HEK293 (cell line): ENCODE measurements at regions not wholly inside any gene's neighbourhood (a gene's known extent, or its start where the extent isn't known, plus 50 kb on each side); places are given as distances from the start of the nearest gene placed in this dataset.

Experiments used
- CTCF ChIA-PET: fragments of 350-600 bp; formaldehyde crosslinking; extraction: SDS; loops from one replicate; lab custom pipeline; 2021; ENCODE audit warnings: antibody characterized with exemption; lab: Yijun Ruan, JAX
- POLR2A ChIA-PET: fragments of 300-600 bp; formaldehyde crosslinking; extraction: SDS; loops from one replicate; lab custom pipeline; 2020; ENCODE audit warnings: antibody characterized with exemption, inconsistent platforms; lab: Yijun Ruan, JAX
- H3K27ac ChIP-seq: fragments of 200-500 bp; sonication (Bioruptor generic); 2 replicates; pipeline ENCODE4 v1.5.1; 2014; ENCODE audit warnings: low read depth, low read length, control low read depth, inconsistent platforms; ENCODE audit errors: extremely low read depth
- H3K36me3 ChIP-seq, 2 experiments: fragments of 200-500 bp in 1 of 2; sonication (Bioruptor generic) in 1 of 2; 1 replicate in 1 of 2; 2 replicates in 1 of 2; pipeline ENCODE4 v1.5.1; 2014 to 2017; ENCODE audit warnings: inconsistent platforms in 2 of 2, low read length in 2 of 2; ENCODE audit not compliant: control insufficient read depth in 2 of 2, insufficient read depth in 1 of 2
- H3K4me1 ChIP-seq: fragments of 200-500 bp; sonication (Bioruptor generic); 2 replicates; pipeline ENCODE4 v1.5.1; 2014; ENCODE audit warnings: mild to moderate bottlenecking, low read length, inconsistent platforms; ENCODE audit not compliant: control insufficient read depth, insufficient read depth
- H3K4me3 ChIP-seq: 2 replicates; pipeline ENCODE4 v1.5.1; 2011; ENCODE audit warnings: low read depth, mild to moderate bottlenecking, control low read depth, low read length, moderate library complexity
- H3K9me3 ChIP-seq: fragments of 200-500 bp; sonication (Bioruptor generic); 2 replicates; pipeline ENCODE4 v1.5.1; 2014; ENCODE audit warnings: low read depth, low read length, inconsistent platforms; ENCODE audit not compliant: control insufficient read depth, insufficient read depth
- BCL11A ChIP-seq: fragments of 450-650 bp; formaldehyde crosslinking; IDR thresholded peaks from 2 replicates; pipeline ENCODE4 v1.5.1; 2016; ENCODE audit warnings: low read depth, missing biosample characterization, missing genetic modification characterization
- BCL11B ChIP-seq: fragments of 450-650 bp; formaldehyde crosslinking; IDR thresholded peaks from 2 replicates; pipeline ENCODE4 v1.5.1; 2016; ENCODE audit warnings: low read depth, missing biosample characterization, missing genetic modification characterization
- GLIS1 ChIP-seq: fragments of 450-650 bp; formaldehyde crosslinking; IDR thresholded peaks from 2 replicates; pipeline ENCODE4 v1.5.1; 2016; ENCODE audit warnings: missing biosample characterization, missing genetic modification characterization
- HOXC10 ChIP-seq: sonication (generic); formaldehyde crosslinking; IDR thresholded peaks from 2 replicates; pipeline ENCODE4 v1.8.1; 2023; ENCODE audit warnings: mild to moderate bottlenecking, missing genetic modification reagents
- OVOL3 ChIP-seq: fragments of 450-650 bp; formaldehyde crosslinking; IDR thresholded peaks from 2 replicates; pipeline ENCODE4 v1.5.1; 2016; ENCODE audit warnings: missing biosample characterization, missing genetic modification characterization
- PRDM4 ChIP-seq: fragments of 450-650 bp; formaldehyde crosslinking; IDR thresholded peaks from 2 replicates; pipeline ENCODE4 v1.5.1; 2017; ENCODE audit warnings: missing biosample characterization, missing genetic modification characterization
- SETDB1 ChIP-seq: IDR thresholded peaks from one replicate; pipeline ENCODE4 v1.6.1; 2017; ENCODE audit warnings: mild to moderate bottlenecking, low read length, moderate library complexity, mixed read lengths; ENCODE audit not compliant: insufficient read length
- YY1 ChIP-seq: fragments of 450-650 bp; formaldehyde crosslinking; IDR thresholded peaks from 2 replicates; pipeline ENCODE4 v1.5.1; 2018; ENCODE audit warnings: missing biosample characterization, missing genetic modification characterization
- ZNF10 ChIP-seq: fragments of 450-650 bp; formaldehyde crosslinking; IDR thresholded peaks from 2 replicates; pipeline ENCODE4 v1.5.1; 2017; ENCODE audit warnings: missing biosample characterization, missing genetic modification characterization
- ZNF132 ChIP-seq: fragments of 450-650 bp; formaldehyde crosslinking; IDR thresholded peaks from 2 replicates; pipeline ENCODE4 v1.5.1; 2017; ENCODE audit warnings: missing biosample characterization, missing genetic modification characterization, borderline replicate concordance
- ZNF175 ChIP-seq: fragments of 450-650 bp; formaldehyde crosslinking; IDR thresholded peaks from 2 replicates; pipeline ENCODE4 v1.5.1; 2016; ENCODE audit warnings: missing biosample characterization, missing genetic modification characterization
- ZNF280D ChIP-seq: fragments of 450-650 bp; formaldehyde crosslinking; IDR thresholded peaks from 2 replicates; pipeline ENCODE4 v1.5.1; 2016; ENCODE audit warnings: missing biosample characterization, missing genetic modification characterization
- ZNF404 ChIP-seq: fragments of 450-650 bp; formaldehyde crosslinking; IDR thresholded peaks from 2 replicates; pipeline ENCODE4 v1.5.1; 2017; ENCODE audit warnings: missing biosample characterization, missing genetic modification characterization
- ZNF488 ChIP-seq: fragments of 450-650 bp; formaldehyde crosslinking; IDR thresholded peaks from 2 replicates; pipeline ENCODE4 v1.5.1; 2016; ENCODE audit warnings: missing biosample characterization, missing genetic modification characterization
- ZNF530 ChIP-seq: fragments of 450-650 bp; formaldehyde crosslinking; IDR thresholded peaks from 2 replicates; pipeline ENCODE4 v1.5.1; 2016; ENCODE audit warnings: low read depth, missing biosample characterization, missing genetic modification characterization
- ZNF623 ChIP-seq: fragments of 450-650 bp; formaldehyde crosslinking; IDR thresholded peaks from 2 replicates; pipeline ENCODE4 v1.5.1; 2016; ENCODE audit warnings: missing biosample characterization, missing genetic modification characterization
- ZNF777 ChIP-seq: fragments of 450-650 bp; formaldehyde crosslinking; IDR thresholded peaks from 2 replicates; pipeline ENCODE4 v1.5.1; 2017; ENCODE audit warnings: missing biosample characterization, missing genetic modification characterization, borderline replicate concordance
- TF ChIP-seq, protein P1 (sequence below): fragments of 450-650 bp; formaldehyde crosslinking; IDR thresholded peaks from 2 replicates; pipeline ENCODE4 v1.5.0; 2017; ENCODE audit warnings: missing biosample characterization, missing genetic modification characterization, borderline replicate concordance
- TF ChIP-seq, protein P2 (sequence below): fragments of 450-650 bp; IDR thresholded peaks from 2 replicates; pipeline ENCODE4 v1.5.1; 2018; ENCODE audit warnings: missing biosample characterization, mild to moderate bottlenecking, missing genetic modification characterization

GRCh38 chr15:85988741-85989140, 90.9 kb upstream of the AGBL1 start:
- Histone ChIP-seq H3K27ac (no peak overlapping the region), H3K36me3 (no peaks in the 10 kb centered on the region), H3K9me3 (no peaks in the 10 kb centered on the region), H3K4me1 (no peaks in the 10 kb centered on the region), H3K4me3 (no peak overlapping the region)
- TF ChIP-seq ZNF404 (tag by site-specific recombination) (no peak), ZNF777 (no peak), YY1 (no peak), HOXC10 (CRISPR knock-in tag) (no peak), OVOL3 (tag by site-specific recombination) (no peak), BCL11B (tag by site-specific recombination) (no peak), SETDB1 (no peak), GLIS1 (tag by site-specific recombination) (no peak), ZNF132 (tag by site-specific recombination) (no peak), ZNF530 (tag by site-specific recombination) (no peak), PRDM4 (tag by site-specific recombination) (no peak), ZNF623 (tag by site-specific recombination) (no peak), ZNF10 (tag by site-specific recombination) (no peak), ZNF175 (tag by site-specific recombination) (no peak), ZNF280D (tag by site-specific recombination) (no peak)
- TF ChIP-seq, protein P1, sequence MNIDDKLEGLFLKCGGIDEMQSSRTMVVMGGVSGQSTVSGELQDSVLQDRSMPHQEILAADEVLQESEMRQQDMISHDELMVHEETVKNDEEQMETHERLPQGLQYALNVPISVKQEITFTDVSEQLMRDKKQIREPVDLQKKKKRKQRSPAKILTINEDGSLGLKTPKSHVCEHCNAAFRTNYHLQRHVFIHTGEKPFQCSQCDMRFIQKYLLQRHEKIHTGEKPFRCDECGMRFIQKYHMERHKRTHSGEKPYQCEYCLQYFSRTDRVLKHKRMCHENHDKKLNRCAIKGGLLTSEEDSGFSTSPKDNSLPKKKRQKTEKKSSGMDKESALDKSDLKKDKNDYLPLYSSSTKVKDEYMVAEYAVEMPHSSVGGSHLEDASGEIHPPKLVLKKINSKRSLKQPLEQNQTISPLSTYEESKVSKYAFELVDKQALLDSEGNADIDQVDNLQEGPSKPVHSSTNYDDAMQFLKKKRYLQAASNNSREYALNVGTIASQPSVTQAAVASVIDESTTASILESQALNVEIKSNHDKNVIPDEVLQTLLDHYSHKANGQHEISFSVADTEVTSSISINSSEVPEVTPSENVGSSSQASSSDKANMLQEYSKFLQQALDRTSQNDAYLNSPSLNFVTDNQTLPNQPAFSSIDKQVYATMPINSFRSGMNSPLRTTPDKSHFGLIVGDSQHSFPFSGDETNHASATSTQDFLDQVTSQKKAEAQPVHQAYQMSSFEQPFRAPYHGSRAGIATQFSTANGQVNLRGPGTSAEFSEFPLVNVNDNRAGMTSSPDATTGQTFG (tag by site-specific recombination): no peak
- TF ChIP-seq, protein P2, sequence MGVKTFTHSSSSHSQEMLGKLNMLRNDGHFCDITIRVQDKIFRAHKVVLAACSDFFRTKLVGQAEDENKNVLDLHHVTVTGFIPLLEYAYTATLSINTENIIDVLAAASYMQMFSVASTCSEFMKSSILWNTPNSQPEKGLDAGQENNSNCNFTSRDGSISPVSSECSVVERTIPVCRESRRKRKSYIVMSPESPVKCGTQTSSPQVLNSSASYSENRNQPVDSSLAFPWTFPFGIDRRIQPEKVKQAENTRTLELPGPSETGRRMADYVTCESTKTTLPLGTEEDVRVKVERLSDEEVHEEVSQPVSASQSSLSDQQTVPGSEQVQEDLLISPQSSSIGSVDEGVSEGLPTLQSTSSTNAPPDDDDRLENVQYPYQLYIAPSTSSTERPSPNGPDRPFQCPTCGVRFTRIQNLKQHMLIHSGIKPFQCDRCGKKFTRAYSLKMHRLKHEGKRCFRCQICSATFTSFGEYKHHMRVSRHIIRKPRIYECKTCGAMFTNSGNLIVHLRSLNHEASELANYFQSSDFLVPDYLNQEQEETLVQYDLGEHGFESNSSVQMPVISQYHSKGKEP (tag by site-specific recombination): no peak
- ChIA-PET POLR2A (no interaction called here), CTCF (no interaction called here)

DNA sequence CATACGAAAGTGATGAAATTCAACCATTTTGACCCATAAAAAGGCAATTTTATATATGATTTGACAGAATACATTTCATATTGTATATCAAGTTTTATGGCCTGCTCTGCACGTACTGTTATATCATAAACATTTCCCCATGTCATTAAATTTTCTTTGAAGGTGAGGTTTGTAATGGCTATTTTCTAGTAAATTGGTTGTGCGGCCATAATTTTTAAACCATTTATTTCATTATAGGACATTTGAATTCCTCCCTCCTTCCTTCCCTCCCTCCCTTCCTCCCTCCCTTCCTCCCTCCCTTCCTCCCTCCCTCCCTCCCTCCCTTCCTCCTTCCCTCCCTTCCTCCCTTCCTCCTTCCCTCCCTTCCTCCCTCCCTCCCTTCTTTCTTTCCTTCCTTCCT, 87.4 kb upstream of the AGBL1 start:
- H3K4me1 ChIP-seq: no peaks in the 10 kb centered on the region; the same call in 1 of the 2 replicates
- no peak overlapping the region for H3K27ac ChIP-seq
- CTCF ChIA-PET: no interaction called here
- TF ChIP-seq BCL11A (tag by site-specific recombination) (no peak), ZNF488 (tag by site-specific recombination) (no peak)
- TF ChIP-seq, all 188 proteins: peak for 0
- POLR2A ChIA-PET: no interaction called here
- H3K9me3 ChIP-seq: no peaks in the 10 kb centered on the region
- no peak overlapping the region for H3K4me3 ChIP-seq
- no peaks in the 10 kb centered on the region for H3K36me3 ChIP-seq
